ENCODE measurements at regions not wholly inside any gene's neighbourhood (a gene's known extent, or its start where the extent isn't known, plus 50 kb on each side); places are given as distances from the start of the nearest gene placed in this dataset.
"Not testable (repeated sequence)": the region's sequence is repeated elsewhere in the genome, so short reads cannot be mapped to it uniquely, and the experiment has no call there.

GRCh38 chr14:80017795-80018194, 193.5 kb downstream of the DIO2 start:
- no peak overlapping the region for H3K27ac ChIP-seq
- TF ChIP-seq CTCF (IDR thresholded peaks at IDR 0.05) (no peak), POLR2A (IDR thresholded peaks at IDR 0.05) (no peak)
- intact Hi-C loops (cut with DNase I): no loop called here
- no peak for DNase-seq
- H3K36me3 ChIP-seq: no peaks in the 10 kb centered on the region
- no peak overlapping the region for H3K4me3 ChIP-seq (replicated peaks in 1 of 3)
- no peaks in the 10 kb centered on the region for H3K9me3 ChIP-seq
- WGBS, 2 donors: 83 to 88% methylated on average over 4 of the region's 4 CpGs
- H3K27me3 ChIP-seq: no peaks in the 10 kb centered on the region
- no peaks in the 10 kb centered on the region for H3K4me1 ChIP-seq

- H3K9me3 ChIP-seq; intact Hi-C loops (cut with DNase I); H3K27ac ChIP-seq; H3K4me3 ChIP-seq (replicated peaks in 1 of 3); DNase-seq; H3K4me1 ChIP-seq; H3K27me3 ChIP-seq; H3K36me3 ChIP-seq: not testable (repeated sequence)
- WGBS, 2 donors: 75 to 90% methylated on average over 1 of the region's 1 CpG
Measured at GRCh38 chr14:80010245-80010644, 201.1 kb downstream of the DIO2 start.

- no peaks in the 10 kb centered on the region for H3K9me3 ChIP-seq
- H3K27ac ChIP-seq: no peak overlapping the region
- no peak for DNase-seq
- no peaks in the 10 kb centered on the region for H3K27me3 ChIP-seq
- intact Hi-C loops (cut with DNase I): no loop called here
- TF ChIP-seq POLR2A (IDR thresholded peaks at IDR 0.05) (no peak), CTCF (IDR thresholded peaks at IDR 0.05) (no peak)
- H3K4me1 ChIP-seq: no peaks in the 10 kb centered on the region
- WGBS, 2 donors: 2 to 14% methylated on average over 1 of the region's 1 CpG
- H3K36me3 ChIP-seq: no peaks in the 10 kb centered on the region
- H3K4me3 ChIP-seq (replicated peaks in 1 of 3): no peak overlapping the region
Measured at GRCh38 chr14:80005561-80005960, 205.7 kb downstream of the DIO2 start.

GRCh38 chr14:80004871-80005270, 206.4 kb downstream of the DIO2 start:
- no peaks in the 10 kb centered on the region for H3K4me1 ChIP-seq
- DNase-seq: no peak
- 91 to 96% methylated on average over 3 of the region's 3 CpGs for WGBS, 2 donors
- intact Hi-C loops (cut with DNase I): no loop called here
- H3K27ac ChIP-seq: no peak overlapping the region
- H3K9me3 ChIP-seq: no peaks in the 10 kb centered on the region
- no peaks in the 10 kb centered on the region for H3K27me3 ChIP-seq
- TF ChIP-seq POLR2A (IDR thresholded peaks at IDR 0.05) (no peak), CTCF (IDR thresholded peaks at IDR 0.05) (no peak)
- H3K36me3 ChIP-seq: no peaks in the 10 kb centered on the region
- H3K4me3 ChIP-seq (replicated peaks in 1 of 3): no peak overlapping the region

- Histone ChIP-seq H3K4me3 (replicated peaks in 1 of 3) (no peak overlapping the region), H3K27ac (no peak overlapping the region), H3K27me3 (no peaks in the 10 kb centered on the region), H3K9me3 (no peaks in the 10 kb centered on the region), H3K36me3 (no peaks in the 10 kb centered on the region), H3K4me1 (no peaks in the 10 kb centered on the region)
- TF ChIP-seq POLR2A (IDR thresholded peaks at IDR 0.05) (no peak), CTCF (IDR thresholded peaks at IDR 0.05) (no peak)
- intact Hi-C loops (cut with DNase I): no loop called here
- no peak for DNase-seq
- 95 to 96% methylated on average over 4 of the region's 4 CpGs for WGBS, 2 donors
Measured at GRCh38 chr14:80003138-80003537, 208.2 kb downstream of the DIO2 start.
